Endothelial cell of umbilical vein (primary cell): ENCODE measurements at regions not wholly inside any gene's neighbourhood (a gene's known extent, or its start where the extent isn't known, plus 50 kb on each side); places are given as distances from the start of the nearest gene placed in this dataset.

Experiments used
- BruUV-seq: library from RNA; stranded (reverse); fragments of 400-500 nt; replicated peaks from 2 replicates; lab custom pipeline; 2021; lab: Mats Ljungman, UMichigan
- CTCF ChIA-PET: fragments of 300-600, 350-600 bp; sonication (Branson Sonifier 250); formaldehyde crosslinking; loops from one replicate; lab custom pipeline; 2021; ENCODE audit warnings: antibody characterized with exemption, inconsistent platforms; lab: Charles Lee
- POLR2A ChIA-PET: fragments of 300-600, 350-600 bp; sonication (Branson Sonifier 250); formaldehyde crosslinking; loops from one replicate; lab custom pipeline; 2021; ENCODE audit warnings: antibody characterized with exemption, inconsistent platforms; lab: Charles Lee
- DNase-seq: peaks from one replicate; pipeline ENCODE4 v3.0.0-alpha.2; 2011; ENCODE audit warnings: low read depth, low spot score
- FAIRE-seq: peaks from 2 replicates; lab custom pipeline; 2011; peaks lifted over from hg19 to GRCh38; lab: Jason Lieb, UNC
- H2AFZ ChIP-seq: 2 replicates; pipeline ENCODE4 v1.6.0; 2012; ENCODE audit warnings: low read depth, low read length, control low read depth, inconsistent platforms
- H3K27ac ChIP-seq: 2 replicates; pipeline ENCODE4 v1.5.1; 2011; ENCODE audit warnings: low read depth, mild to moderate bottlenecking, control low read depth, low read length, moderate library complexity; ENCODE audit not compliant: insufficient read depth
- H3K27me3 ChIP-seq, 2 experiments: 2 replicates each; pipeline versions ENCODE4 v1.6.0 to v1.6.1; 2011; ENCODE audit warnings: low read length in 2 of 2, mixed read lengths in 1 of 2; ENCODE audit not compliant: control insufficient read depth in 2 of 2, insufficient read depth in 2 of 2
- H3K36me3 ChIP-seq, 2 experiments: 2 replicates in 1 of 2; 3 replicates in 1 of 2; pipeline ENCODE4 v1.5.1; 2011; ENCODE audit warnings: low read length in 2 of 2, mild to moderate bottlenecking in 1 of 2, moderate library complexity in 1 of 2; ENCODE audit not compliant: control insufficient read depth in 2 of 2, insufficient read depth in 2 of 2; ENCODE audit errors: extremely low read depth in 1 of 2
- H3K4me1 ChIP-seq: 3 replicates; pipeline ENCODE4 v1.5.1; 2011; ENCODE audit warnings: mild to moderate bottlenecking, low read length; ENCODE audit not compliant: control insufficient read depth, insufficient read depth; ENCODE audit errors: extremely low read depth
- H3K4me2 ChIP-seq: 2 replicates; pipeline ENCODE4 v1.6.1; 2011; ENCODE audit warnings: low read length, control low read depth, mixed read lengths; ENCODE audit not compliant: insufficient read depth
- H3K4me3 ChIP-seq, 3 experiments: fragments of 200-600 bp in 1 of 3; sonication (generic), shearing (Covaris generic) in 1 of 3; replicated peaks in 1 of 3; 2 replicates each; pipeline ENCODE4 v1.5.1; 2011 to 2016; ENCODE audit warnings: control low read depth in 3 of 3, low read length in 3 of 3, mild to moderate bottlenecking in 2 of 3, inconsistent platforms in 1 of 3, low read depth in 1 of 3, moderate library complexity in 1 of 3; ENCODE audit not compliant: insufficient read depth in 1 of 3
- H3K79me2 ChIP-seq: 2 replicates; pipeline ENCODE4 v1.6.0; 2012; ENCODE audit warnings: low read length, inconsistent platforms; ENCODE audit not compliant: control insufficient read depth, insufficient read depth
- H3K9ac ChIP-seq: replicated peaks from 2 replicates; pipeline ENCODE3; 2011; ENCODE audit warnings: low read length, control low read depth; ENCODE audit not compliant: insufficient read depth; ENCODE audit errors: extremely low read depth
- H3K9me1 ChIP-seq: replicated peaks from 3 replicates; pipeline ENCODE4 v1.6.0; 2011; ENCODE audit warnings: mild to moderate bottlenecking, low read length; ENCODE audit not compliant: control insufficient read depth, insufficient read depth; ENCODE audit errors: extremely low read depth
- H3K9me3 ChIP-seq: replicated peaks from 2 replicates; pipeline ENCODE4 v1.5.1; 2012; ENCODE audit warnings: low read length, inconsistent platforms; ENCODE audit not compliant: control insufficient read depth, insufficient read depth
- H4K20me1 ChIP-seq: replicated peaks from 2 replicates; pipeline ENCODE3; 2011; ENCODE audit warnings: mild to moderate bottlenecking, low read length; ENCODE audit not compliant: control insufficient read depth, insufficient read depth; ENCODE audit errors: extremely low read depth
- CTCF ChIP-seq, 2 donors: IDR thresholded peaks; 1 replicate in 1 of 2; 2 replicates in 1 of 2; pipeline ENCODE4 v1.5.1; 2011; ENCODE audit warnings: low read length in 2 of 2, mild to moderate bottlenecking in 2 of 2, moderate library complexity in 2 of 2, control low read depth in 1 of 2, inconsistent platforms in 1 of 2, low read depth in 1 of 2; ENCODE audit not compliant: insufficient read depth in 1 of 2; ENCODE audit errors: extremely low read depth in 1 of 2
- EZH2 ChIP-seq: IDR thresholded peaks from 2 replicates; pipeline ENCODE4 v1.6.1; 2012; ENCODE audit warnings: borderline replicate concordance, low read depth, mild to moderate bottlenecking, moderate library complexity, low read length, inconsistent platforms; ENCODE audit not compliant: severe bottlenecking
- FOS ChIP-seq: IDR thresholded peaks from 2 replicates; pipeline ENCODE4 v1.6.1; 2011; ENCODE audit warnings: mild to moderate bottlenecking, low read length, moderate library complexity, borderline replicate concordance; ENCODE audit not compliant: insufficient read depth
- GATA2 ChIP-seq: IDR thresholded peaks from 2 replicates; pipeline ENCODE4 v1.7.0; 2011; ENCODE audit warnings: low read depth, mild to moderate bottlenecking, moderate library complexity, mixed read lengths, low read length; ENCODE audit not compliant: insufficient read length, insufficient read depth
- JUN ChIP-seq: IDR thresholded peaks from 2 replicates; pipeline ENCODE4 v1.6.1; 2011; ENCODE audit warnings: borderline replicate concordance, low read depth; ENCODE audit not compliant: insufficient read length, insufficient read depth
- MAX ChIP-seq: IDR thresholded peaks from 2 replicates; pipeline ENCODE4 v1.6.1; 2011; ENCODE audit not compliant: insufficient read depth, insufficient read length
- MYC ChIP-seq: IDR thresholded peaks from one replicate; pipeline ENCODE4 v1.6.1; 2011; ENCODE audit warnings: mild to moderate bottlenecking, low read depth, low read length
- POLR2A ChIP-seq: IDR thresholded peaks from 2 replicates; pipeline ENCODE4 v1.6.1; 2012; ENCODE audit warnings: low read depth, mild to moderate bottlenecking, control low read depth, low read length
- POLR2AphosphoS5 ChIP-seq: IDR thresholded peaks from 2 replicates; pipeline ENCODE4 v1.6.1; 2012; ENCODE audit warnings: low read depth, mild to moderate bottlenecking, control low read depth, low read length, moderate library complexity; ENCODE audit not compliant: insufficient read depth
- dilution Hi-C: fragments of 300-500 bp; cut with MboI; formaldehyde crosslinking; loops from one replicate; pipeline ENCODE4 v1.15.0; 2019; ENCODE audit warnings: low sequenced_read_pairs; ENCODE audit not compliant: extremely low pct_ligation_motif_present
- intact Hi-C: fragments of 100-400 bp; cut with micrococcal nuclease; formaldehyde crosslinking; loops from one replicate; pipeline ENCODE4 v1.10.0; 2022

GRCh38 chr11:109512680-109513079, 90.7 kb downstream of the C11orf87 start:
- DNase-seq (no peak), FAIRE-seq (no peak)
- Histone ChIP-seq H3K9me3 (no peaks in the 10 kb centered on the region), H3K4me1 (no peaks in the 10 kb centered on the region), H3K36me3 (no peaks in the 10 kb centered on the region), H3K9me1 (no peaks in the 10 kb centered on the region), H2AFZ (no peak overlapping the region), H3K9ac (no peak overlapping the region), H3K27ac (no peak overlapping the region), H3K4me3 (no peak overlapping the region), H3K4me2 (no peak overlapping the region), H4K20me1 (no peaks in the 10 kb centered on the region), H3K27me3 (no peaks in the 10 kb centered on the region), H3K79me2 (no peaks in the 10 kb centered on the region)
- intact Hi-C loops (no loop called here), dilution Hi-C loops (no loop called here)
- BruUV-seq, result no TSS peak
- POLR2A ChIA-PET, result no interaction called here
- TF ChIP-seq EZH2, result no peak
- TF ChIP-seq MYC, result no peak
- no peak for TF ChIP-seq JUN
- CTCF ChIA-PET, result no interaction called here

- ChIA-PET POLR2A (no interaction called here), CTCF (no interaction called here)
- Histone ChIP-seq H3K79me2 (no peaks in the 10 kb centered on the region), H3K4me3 (no peak overlapping the region), H3K9ac (no peak overlapping the region), H3K9me3 (no peaks in the 10 kb centered on the region), H4K20me1 (no peaks in the 10 kb centered on the region), H3K36me3 (no peaks in the 10 kb centered on the region), H3K27ac (no peak overlapping the region), H2AFZ (no peak overlapping the region), H3K4me2 (no peak overlapping the region), H3K4me1 (no peaks in the 10 kb centered on the region), H3K9me1 (no peaks in the 10 kb centered on the region), H3K27me3 (no peaks in the 10 kb centered on the region)
- no TSS peak for BruUV-seq
- no peak for TF ChIP-seq POLR2A
- no peak for TF ChIP-seq MAX
- no peak for TF ChIP-seq EZH2
- no peak for TF ChIP-seq CTCF (IDR thresholded peaks at IDR 0.05; ENCODE audit: extremely low read depth in 1 of 2, insufficient read depth in 1 of 2, low read depth in 1 of 2, low read length in 2 of 2)
- TF ChIP-seq FOS, result no peak
- no peak for TF ChIP-seq JUN
- no peak for TF ChIP-seq POLR2AphosphoS5
- no peak for TF ChIP-seq MYC
- no peak for TF ChIP-seq GATA2
- FAIRE-seq (no peak), DNase-seq (no peak)
- intact Hi-C loops (no loop called here), dilution Hi-C loops (no loop called here)
Observed at GRCh38 chr11:109514313-109515018, 92.5 kb downstream of the C11orf87 start.
